ENCODE measurements at regions not wholly inside any gene's neighbourhood (a gene's known extent, or its start where the extent isn't known, plus 50 kb on each side); places are given as distances from the start of the nearest gene placed in this dataset.

GRCh38 chr3:76552653-76553052 is 487.2 kb upstream of the ROBO2 start:
- peak; percentile 2 for DNase-seq (ENCODE audit: low read depth)
- no peak overlapping the region for H3K4me3 ChIP-seq (ENCODE audit: control insufficient read depth, low read depth, low read length)
- TF ChIP-seq CTCF (IDR thresholded peaks at IDR 0.05; ENCODE audit: control insufficient read depth, insufficient read depth, low read depth, low read length, missing control alignments), result no peak

GRCh38 chr3:76554707-76555106 is 485.2 kb upstream of the ROBO2 start:
- peak; percentile 54 for DNase-seq (ENCODE audit: low read depth)
- H3K4me3 ChIP-seq (ENCODE audit: control insufficient read depth, low read depth, low read length), result no peak overlapping the region
- TF ChIP-seq CTCF (IDR thresholded peaks at IDR 0.05; ENCODE audit: control insufficient read depth, insufficient read depth, low read depth, low read length, missing control alignments), result no peak

GRCh38 chr3:76561494-76562236 is 478.2 kb upstream of the ROBO2 start:
- DNase-seq (ENCODE audit: low read depth), result no peak
- TF ChIP-seq CTCF (IDR thresholded peaks at IDR 0.05; ENCODE audit: control insufficient read depth, insufficient read depth, low read depth, low read length, missing control alignments), result no peak
- no peak overlapping the region for H3K4me3 ChIP-seq (ENCODE audit: control insufficient read depth, low read depth, low read length)

- H3K4me3 ChIP-seq (ENCODE audit: control insufficient read depth, low read depth, low read length), result no peak overlapping the region
- no peak for DNase-seq (ENCODE audit: low read depth)
- TF ChIP-seq CTCF (IDR thresholded peaks at IDR 0.05; ENCODE audit: control insufficient read depth, insufficient read depth, low read depth, low read length, missing control alignments), result no peak
Observed at GRCh38 chr3:76565496-76566210, 474.2 kb upstream of the ROBO2 start.

GRCh38 chr3:76566211-76566534 is 473.7 kb upstream of the ROBO2 start:
- H3K4me3 ChIP-seq (ENCODE audit: control insufficient read depth, low read depth, low read length), result no peak overlapping the region
- TF ChIP-seq CTCF (IDR thresholded peaks at IDR 0.05; ENCODE audit: control insufficient read depth, insufficient read depth, low read depth, low read length, missing control alignments), result no peak
- no peak for DNase-seq (ENCODE audit: low read depth)

GRCh38 chr3:76566904-76567303 is 473.0 kb upstream of the ROBO2 start:
- DNase-seq (ENCODE audit: low read depth), result no peak
- TF ChIP-seq CTCF (IDR thresholded peaks at IDR 0.05; ENCODE audit: control insufficient read depth, insufficient read depth, low read depth, low read length, missing control alignments), result no peak
- H3K4me3 ChIP-seq (ENCODE audit: control insufficient read depth, low read depth, low read length), result no peak overlapping the region
